Aorta (tissue), 5 donors: ENCODE measurements at regions not wholly inside any gene's neighbourhood (a gene's known extent, or its start where the extent isn't known, plus 50 kb on each side); places are given as distances from the start of the nearest gene placed in this dataset.

Experiments used
- ATAC-seq: fragments of 200-7000 bp; cut with Tn5 transposase; one replicate; pipeline ENCODE4 v1.9.1; 2022; ENCODE audit warnings: moderate library complexity; ENCODE audit not compliant: low FRiP score
- DNase-seq, 2 donors: peaks; one replicate each; pipeline ENCODE4 v3.0.0-alpha.2; 2020
- H3K27ac ChIP-seq, 2 donors: one replicate each; pipeline ENCODE4 v1.5.1; 2013; ENCODE audit warnings: low read length in 2 of 2, mild to moderate bottlenecking in 2 of 2, moderate library complexity in 2 of 2, control low read depth in 1 of 2, inconsistent platforms in 1 of 2, low read depth in 1 of 2
- H3K27me3 ChIP-seq, 2 donors: one replicate each; pipeline ENCODE4 v1.6.1; 2013; ENCODE audit warnings: control low read depth in 1 of 2, low read length in 1 of 2, mild to moderate bottlenecking in 1 of 2, moderate library complexity in 1 of 2; ENCODE audit not compliant: insufficient read depth in 2 of 2, control insufficient read depth in 1 of 2
- H3K36me3 ChIP-seq, 2 donors: one replicate each; pipeline ENCODE4 v1.6.1; 2013; ENCODE audit warnings: control low read depth in 1 of 2, low read length in 1 of 2, mild to moderate bottlenecking in 1 of 2; ENCODE audit not compliant: insufficient read depth in 2 of 2, control insufficient read depth in 1 of 2
- H3K4me1 ChIP-seq, 2 donors: one replicate each; pipeline ENCODE4 v1.6.1; 2013; ENCODE audit warnings: low read length in 2 of 2, control low read depth in 1 of 2, mild to moderate bottlenecking in 1 of 2, moderate library complexity in 1 of 2; ENCODE audit not compliant: insufficient read depth in 2 of 2, control insufficient read depth in 1 of 2
- H3K4me3 ChIP-seq, 2 donors: one replicate each; pipeline ENCODE4 v1.5.1; 2013; ENCODE audit warnings: low read length in 2 of 2, control low read depth in 1 of 2, mild to moderate bottlenecking in 1 of 2
- H3K9me3 ChIP-seq: one replicate; pipeline ENCODE4 v1.6.1; 2013; ENCODE audit warnings: mild to moderate bottlenecking, low read length; ENCODE audit not compliant: control insufficient read depth
- WGBS, 2 donors: extraction: QIAGEN DNeasy Blood & Tissue Kit; methylation state at CpG; one replicate each; pipeline ENCODE4 v1.1.7; 2013; 5-methylcytosine and 5-hydroxymethylcytosine counted together
- intact Hi-C, 2 donors: fragments of 100-400 bp; cut with DNase I; formaldehyde crosslinking; loops; one replicate each; pipeline versions ENCODE4 v1.14.2 to v1.15.0; 2022
- donor health status: healthy with polysubstance abuse.
- donor health status: Bipolar disorder and iron deficiency.
- donor health status: DM: no; HTN: no; CAD: no.
- donor health status: DM: no; HTN: no; CAD: no.
- donor health status: DM: yes; HTN: yes; CAD: no.

DNA sequence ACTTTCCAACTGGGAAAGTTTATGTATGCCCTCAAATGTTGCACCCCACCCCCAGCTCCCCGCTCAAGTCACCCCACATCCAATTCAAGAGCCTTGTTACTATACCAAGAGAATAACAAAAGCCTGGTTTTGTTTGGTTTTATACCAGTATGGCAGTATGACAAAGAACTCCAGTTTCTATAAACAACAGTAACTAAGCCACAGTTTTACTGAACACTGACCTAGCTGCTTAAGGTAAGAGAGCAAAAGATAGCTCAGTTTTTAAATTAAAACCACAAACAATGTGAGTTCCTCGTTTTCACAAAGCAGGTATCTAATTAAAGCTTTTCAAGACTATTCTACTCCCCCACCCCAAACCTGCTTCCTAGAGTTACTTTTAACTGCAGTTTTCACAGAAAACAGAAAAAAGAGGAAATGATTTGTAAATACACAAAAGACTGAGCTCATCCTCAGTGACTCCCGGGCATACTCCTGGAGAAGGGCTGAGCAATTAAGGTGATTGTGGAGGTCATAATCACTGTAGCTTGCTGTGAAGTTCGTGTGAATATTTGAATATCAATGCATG lies 59.3 kb upstream of the LHX8 start:
- ATAC-seq = no peak
- H3K4me3 ChIP-seq = no peak overlapping the region
- no peak for DNase-seq
- no peaks in the 10 kb centered on the region for H3K36me3 ChIP-seq
- peaks cover 0 to 4% of the 10 kb centered on the region in 2 donors for H3K27me3 ChIP-seq
- H3K9me3 ChIP-seq = no peaks in the 10 kb centered on the region
- H3K27ac ChIP-seq = no peak overlapping the region
- no peaks in the 10 kb centered on the region for H3K4me1 ChIP-seq
- intact Hi-C loops = no loop called here
- WGBS, 2 donors = 3 to 4% methylated on average over 4 of the region's 4 CpGs

DNA sequence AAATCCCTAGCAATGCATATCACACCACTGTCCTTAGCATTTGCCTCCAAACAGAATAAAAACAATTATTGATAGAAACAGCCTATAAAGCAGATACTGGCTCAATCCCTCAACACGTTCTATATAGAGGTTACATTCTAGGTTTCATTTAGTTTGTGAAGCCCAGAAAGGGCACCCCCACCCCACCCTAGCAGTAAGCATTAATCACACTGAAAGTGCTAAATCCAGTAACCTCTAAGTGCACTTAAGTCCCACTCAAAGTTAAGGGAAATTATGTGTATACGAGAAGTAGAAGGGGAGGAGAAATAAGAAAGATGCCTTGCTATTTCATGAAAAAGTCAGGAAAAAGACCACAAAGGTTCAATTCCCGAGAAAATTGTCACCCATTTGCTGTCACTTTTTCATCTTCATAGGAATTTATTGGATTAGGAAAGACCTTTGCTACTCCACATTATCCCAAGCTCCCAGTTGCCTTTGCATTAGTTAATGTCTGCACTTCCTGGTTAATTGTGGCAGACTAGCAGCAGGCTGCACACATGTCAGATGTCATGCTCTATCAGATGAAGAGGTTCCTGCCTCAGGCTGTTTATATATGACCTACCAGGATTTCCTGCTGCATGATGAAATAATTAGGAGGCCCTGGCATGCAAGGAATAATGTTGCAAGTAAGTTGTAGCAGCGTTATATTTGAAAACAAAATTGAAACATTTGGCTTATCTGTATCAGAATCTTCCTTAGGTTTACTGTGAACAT lies 54.5 kb upstream of the LHX8 start:
- intact Hi-C loops = no loop called here
- 12 to 14% methylated on average over 4 of the region's 4 CpGs for WGBS, 2 donors
- no peak for DNase-seq
- Histone ChIP-seq H3K27ac (no peak overlapping the region), H3K27me3 (no peaks in the 10 kb centered on the region), H3K4me1 (peaks cover 0 to 1% of the 10 kb centered on the region in 2 donors), H3K4me3 (no peak overlapping the region), H3K9me3 (no peaks in the 10 kb centered on the region), H3K36me3 (no peaks in the 10 kb centered on the region)
- ATAC-seq = no peak

DNA sequence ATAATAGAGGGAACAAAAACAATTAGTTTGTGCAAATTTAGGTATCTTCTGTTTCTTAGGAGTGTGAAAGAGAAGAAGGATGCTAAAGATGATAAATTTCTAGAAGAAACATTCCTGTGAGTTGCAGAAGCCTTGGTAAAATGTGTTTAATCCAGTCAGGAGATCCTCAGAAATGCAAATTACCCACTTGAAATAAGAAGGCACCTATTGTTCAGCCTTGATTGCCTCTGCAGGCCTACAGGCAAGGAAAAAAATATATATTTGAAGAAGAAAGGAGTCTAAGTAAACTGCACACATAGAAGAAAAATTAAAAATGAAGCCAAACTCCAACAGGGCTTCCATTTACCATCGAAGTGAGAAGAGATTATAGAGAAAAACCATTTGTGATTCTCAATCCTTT lies 51.0 kb upstream of the LHX8 start:
- WGBS, 2 donors = 20 to 29% methylated on average over 1 of the region's 1 CpG
- no peak overlapping the region for H3K4me3 ChIP-seq
- H3K9me3 ChIP-seq = no peaks in the 10 kb centered on the region
- no peaks in the 10 kb centered on the region for H3K27me3 ChIP-seq
- H3K27ac ChIP-seq = no peak overlapping the region
- ATAC-seq (no peak), DNase-seq (no peak)
- intact Hi-C loops = no loop called here
- peaks cover 0 to 1% of the 10 kb centered on the region in 2 donors for H3K4me1 ChIP-seq
- no peaks in the 10 kb centered on the region for H3K36me3 ChIP-seq

DNA sequence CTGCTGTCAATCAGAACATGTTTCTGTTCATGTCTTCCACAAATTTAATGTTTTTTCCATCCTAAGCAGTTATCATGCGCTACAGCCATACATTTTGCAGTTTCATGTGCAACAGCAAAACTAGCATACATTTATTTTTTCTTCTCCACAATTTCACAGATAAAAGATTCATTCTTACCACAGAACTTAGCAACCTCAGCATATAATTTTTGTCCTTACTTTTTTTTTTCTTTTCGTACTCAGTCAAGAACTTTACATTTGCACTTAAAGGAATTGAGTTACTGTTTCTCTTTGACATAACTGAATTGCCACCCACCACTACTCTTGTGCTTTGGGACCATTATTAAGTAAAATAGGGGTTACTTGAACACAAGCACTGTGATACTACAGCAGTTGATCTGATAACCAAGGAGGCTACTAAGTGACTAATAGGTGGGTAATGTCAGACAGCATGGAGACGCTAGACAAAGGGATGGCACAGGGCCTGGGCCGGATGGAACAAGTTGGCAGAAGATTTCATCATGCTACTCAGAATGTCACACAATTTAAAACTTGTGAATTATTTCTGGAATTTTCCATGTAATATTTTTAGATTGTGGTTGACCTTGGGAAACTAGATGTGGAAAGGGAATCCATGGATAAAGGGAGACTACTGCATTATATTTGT lies 50.2 kb upstream of the LHX8 start:
- Histone ChIP-seq H3K27me3 (no peaks in the 10 kb centered on the region), H3K9me3 (no peaks in the 10 kb centered on the region), H3K4me3 (no peak overlapping the region), H3K36me3 (no peaks in the 10 kb centered on the region), H3K4me1 (peaks cover 0 to 1% of the 10 kb centered on the region in 2 donors), H3K27ac (no peak overlapping the region)
- 45 to 48% methylated on average over 4 of the region's 4 CpGs for WGBS, 2 donors
- no peak for ATAC-seq
- intact Hi-C loops = no loop called here
- DNase-seq = no peak
